Activated CD8-positive, alpha-beta memory T cell treated with anti-CD3 and anti-CD28 coated beads for 1 hour (primary cell): ENCODE measurements at regions not wholly inside any gene's neighbourhood (a gene's known extent, or its start where the extent isn't known, plus 50 kb on each side); places are given as distances from the start of the nearest gene placed in this dataset.

ENCODE experiments used
- DNase-seq, 2 donors: peaks; one replicate each; pipeline ENCODE4 v3.0.0-alpha.2; 2020; ENCODE audit warnings: low read depth in 1 of 2; ENCODE audit errors: extremely low read depth in 1 of 2

- DNase-seq: no peak
These were observed 466.2 kb downstream of the ENC1 start for GRCh38 chr5:74174366-74174765.

- no peak for DNase-seq
These were observed 466.9 kb downstream of the ENC1 start for GRCh38 chr5:74173665-74174064.

DNA sequence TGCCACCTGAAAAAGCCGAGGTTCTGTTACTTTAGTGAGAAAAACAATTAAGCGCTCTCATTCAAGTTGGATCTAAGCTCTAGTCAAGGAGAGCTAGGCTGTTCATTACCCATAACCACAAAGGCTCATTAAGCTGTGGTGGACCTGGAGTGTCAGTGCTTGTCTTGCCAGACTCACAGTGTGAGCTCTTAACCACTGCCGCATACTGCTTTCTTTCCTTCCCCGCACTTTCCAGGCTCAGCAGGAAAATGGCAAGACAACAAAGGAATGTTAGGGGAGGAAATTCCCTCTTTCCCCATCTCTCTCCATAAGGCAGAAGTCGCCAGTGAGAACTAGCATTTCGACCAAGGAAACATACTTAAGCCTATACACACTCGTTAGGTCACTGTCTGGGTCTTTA lies 467.3 kb downstream of the ENC1 start:
- DNase-seq: no peak

DNA sequence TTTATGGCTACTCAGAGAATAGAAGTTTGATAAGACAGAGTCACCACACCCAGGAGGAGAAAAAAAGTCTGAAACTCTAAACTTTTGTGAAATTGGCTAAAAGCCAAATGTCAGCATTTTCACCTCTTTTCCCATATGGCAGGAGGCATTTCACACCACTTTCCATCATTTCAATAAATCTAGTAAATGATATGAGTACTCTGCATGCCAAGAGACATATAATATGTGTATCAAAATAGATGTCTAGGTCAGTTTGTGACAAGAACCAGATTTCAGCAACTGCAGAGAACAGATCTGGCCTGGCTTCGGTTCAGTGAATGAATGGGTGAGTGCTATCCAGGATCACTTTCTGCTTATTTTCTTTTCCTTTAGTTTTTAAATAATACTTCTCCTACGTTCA lies 470.8 kb downstream of the ENC1 start:
- no peak for DNase-seq

GRCh38 chr5:74167930-74168315 lies 472.6 kb downstream of the ENC1 start:
- no peak for DNase-seq

DNA sequence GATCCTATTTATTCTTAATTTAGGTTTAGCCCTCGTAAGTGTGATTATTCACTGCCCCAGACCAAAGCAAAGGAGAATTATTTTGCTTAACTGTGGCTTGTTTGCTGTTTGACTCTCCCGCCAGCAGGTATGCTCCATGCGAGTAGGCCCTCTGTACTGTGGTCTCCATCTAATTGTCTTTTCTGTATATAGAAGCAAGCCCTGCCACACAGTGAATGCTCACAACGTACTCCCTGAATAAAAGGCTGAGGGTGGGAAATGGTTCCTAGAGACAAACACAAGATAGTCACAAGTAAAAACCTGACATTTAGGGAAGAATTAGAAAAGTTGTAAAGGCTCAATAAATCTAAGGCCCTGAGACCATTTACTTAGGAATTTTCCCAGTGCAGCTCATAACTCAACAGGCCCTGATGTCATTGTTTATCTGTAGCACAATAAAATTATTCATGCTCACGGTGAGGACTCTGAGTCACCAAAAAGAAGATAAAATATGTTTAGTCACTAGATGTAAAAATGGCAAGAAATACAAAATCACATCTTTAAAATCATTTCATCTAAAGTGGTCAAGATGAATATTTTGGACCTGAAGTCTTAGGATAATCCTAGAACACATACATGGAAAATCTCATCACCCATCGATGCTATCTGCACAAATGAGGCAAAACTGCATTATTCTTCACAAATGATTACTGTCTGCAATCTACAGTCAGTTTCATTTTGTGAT lies 473.2 kb downstream of the ENC1 start:
- DNase-seq: no peak

DNA sequence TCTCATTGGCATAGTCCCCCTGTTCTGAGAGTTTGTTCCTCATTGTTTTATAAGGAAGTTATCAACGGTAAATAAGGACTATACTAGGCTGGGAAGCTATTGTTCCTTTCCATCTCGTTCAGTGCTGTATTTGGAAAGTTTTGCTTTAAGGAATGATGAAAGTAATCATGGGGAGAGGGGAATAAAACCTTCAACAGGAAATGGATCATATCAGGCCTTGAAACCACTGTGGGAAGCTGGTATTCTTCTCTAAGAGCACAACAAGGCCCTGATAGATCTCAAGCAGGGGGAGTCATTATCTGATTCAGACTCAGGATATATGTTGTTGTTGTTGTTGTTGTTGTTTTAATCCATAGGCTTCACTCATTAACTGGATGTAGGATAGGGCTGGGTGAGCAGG lies 474.5 kb downstream of the ENC1 start:
- DNase-seq: no peak

DNA sequence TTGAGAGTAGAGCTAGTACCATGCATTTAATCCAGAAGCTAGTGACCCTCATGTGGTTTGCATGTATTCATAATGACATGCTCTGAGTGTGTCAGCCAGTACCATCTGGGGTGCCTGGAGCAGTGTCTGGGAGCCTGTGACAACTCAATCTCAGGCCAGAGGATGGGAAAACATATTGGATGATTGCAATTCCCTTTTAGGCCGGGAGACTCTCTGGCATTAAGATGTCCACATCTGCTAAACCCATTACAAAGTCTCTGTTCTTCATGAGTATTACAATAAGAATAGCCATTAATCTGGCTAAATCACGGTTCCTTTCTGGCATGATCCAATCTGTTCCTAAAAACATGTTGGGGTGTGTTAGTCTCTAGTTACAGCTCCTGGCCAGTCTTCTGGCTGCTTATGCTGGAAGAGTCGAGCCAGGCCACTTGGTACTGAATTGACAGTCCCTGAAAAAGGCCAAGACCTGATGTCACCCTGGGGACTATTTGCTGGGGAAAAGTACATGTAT lies 475.7 kb downstream of the ENC1 start:
- DNase-seq: no peak

DNA sequence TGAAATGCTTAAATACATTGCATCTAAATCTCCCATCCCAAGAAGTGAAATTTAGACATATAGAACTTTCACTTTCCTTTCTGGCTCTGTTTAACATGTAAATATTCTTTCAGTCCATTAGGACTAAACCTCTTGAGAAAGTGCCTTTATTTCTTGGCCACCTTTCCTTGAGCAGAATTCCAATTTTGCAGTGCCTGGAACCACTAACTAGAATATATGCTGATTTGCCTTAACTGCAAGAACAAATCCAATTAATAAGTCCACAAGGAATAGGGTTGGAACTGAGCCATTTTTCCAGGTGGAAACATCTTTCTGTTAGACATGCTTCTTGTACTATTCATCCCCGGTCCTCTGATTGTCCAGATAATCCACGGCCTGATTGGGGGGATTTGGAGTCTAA lies 478.0 kb downstream of the ENC1 start:
- DNase-seq: no peak

DNA sequence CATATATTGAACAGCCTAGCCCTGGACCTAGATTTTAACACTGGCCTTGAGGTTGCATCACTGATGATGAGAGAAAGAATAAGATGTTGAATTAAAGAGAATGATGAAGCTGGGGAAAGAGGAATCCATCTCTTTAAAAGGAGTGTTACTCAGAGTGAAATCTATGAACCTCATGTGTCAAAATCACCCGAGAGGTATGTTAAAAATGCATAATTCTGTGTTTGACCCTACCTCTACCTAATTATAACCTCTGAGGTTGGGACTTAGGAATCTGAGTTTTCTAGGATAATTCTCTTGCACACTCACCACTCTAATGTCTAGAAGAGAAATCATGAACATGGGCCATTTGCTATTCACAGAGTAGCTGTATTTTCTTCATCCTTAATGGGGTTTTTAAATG lies 479.4 kb downstream of the ENC1 start:
- no peak for DNase-seq

DNA sequence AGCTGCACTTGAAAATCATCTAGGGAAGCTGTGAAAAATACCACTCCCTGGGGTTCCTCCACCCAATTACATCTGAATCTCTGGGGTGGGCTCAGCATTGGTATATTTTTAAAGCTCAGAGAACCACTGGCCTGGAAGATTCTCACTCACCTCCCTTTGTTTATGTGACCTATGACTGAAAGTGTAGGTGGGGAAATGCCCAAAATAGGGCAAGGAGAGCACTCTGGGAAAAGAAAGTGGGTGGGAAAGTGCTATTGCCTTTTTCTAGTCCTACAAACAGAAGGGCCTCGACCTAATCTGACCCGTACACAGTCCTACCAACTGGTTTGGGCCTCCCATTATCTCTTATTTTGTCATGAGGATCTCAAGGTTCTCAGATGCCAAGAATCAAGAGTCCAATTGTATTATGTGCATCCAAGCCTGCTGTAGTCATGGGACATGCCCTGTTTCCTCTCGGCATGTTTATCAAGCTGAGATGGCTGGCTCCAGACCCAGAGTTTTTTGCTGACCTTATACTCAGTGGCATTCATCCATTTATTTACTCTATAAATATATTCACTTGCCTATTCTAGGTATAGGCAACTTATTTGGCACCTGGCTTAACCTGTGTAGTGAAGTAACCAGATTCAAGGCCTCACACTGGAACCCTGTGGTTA lies 483.7 kb downstream of the ENC1 start:
- no peak for DNase-seq

DNA sequence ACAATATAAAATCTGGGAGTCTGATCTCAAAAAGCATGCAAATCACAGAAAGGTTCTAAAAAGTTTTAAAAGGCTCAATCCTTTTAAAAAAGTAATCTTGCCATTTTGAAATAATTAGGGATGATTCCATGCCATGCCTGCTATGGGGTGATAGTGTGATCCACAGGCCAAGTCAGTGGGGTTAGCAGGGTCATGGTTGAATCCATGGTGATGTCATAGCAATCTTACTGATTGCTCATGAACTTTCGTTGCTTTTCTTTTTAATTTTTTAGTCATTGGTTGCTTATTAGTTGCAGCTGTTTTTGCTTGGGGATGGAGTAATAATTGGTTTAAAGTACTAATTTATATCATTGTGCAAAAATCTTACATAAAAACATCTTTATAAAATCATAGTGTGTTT lies 485.0 kb downstream of the ENC1 start:
- DNase-seq: no peak

DNA sequence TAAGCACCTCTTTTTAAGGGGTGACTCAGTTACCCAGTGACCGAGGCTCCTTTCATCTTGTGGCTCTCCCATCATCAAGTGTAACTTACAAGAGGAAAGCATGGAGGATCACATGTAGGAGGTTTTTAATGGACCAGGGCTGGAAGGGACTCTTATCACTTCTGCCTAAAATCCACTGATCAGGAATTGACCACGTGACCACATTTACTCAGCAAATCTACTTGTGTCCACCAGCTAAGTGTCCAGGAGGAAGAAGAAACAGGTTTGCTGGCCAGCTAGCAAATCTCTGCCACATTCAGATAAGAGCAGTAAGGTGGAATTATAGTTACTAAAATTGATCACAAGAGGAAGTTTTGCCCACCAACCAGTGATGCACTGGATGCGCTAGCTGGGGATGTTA lies 486.0 kb downstream of the ENC1 start:
- no peak for DNase-seq

DNA sequence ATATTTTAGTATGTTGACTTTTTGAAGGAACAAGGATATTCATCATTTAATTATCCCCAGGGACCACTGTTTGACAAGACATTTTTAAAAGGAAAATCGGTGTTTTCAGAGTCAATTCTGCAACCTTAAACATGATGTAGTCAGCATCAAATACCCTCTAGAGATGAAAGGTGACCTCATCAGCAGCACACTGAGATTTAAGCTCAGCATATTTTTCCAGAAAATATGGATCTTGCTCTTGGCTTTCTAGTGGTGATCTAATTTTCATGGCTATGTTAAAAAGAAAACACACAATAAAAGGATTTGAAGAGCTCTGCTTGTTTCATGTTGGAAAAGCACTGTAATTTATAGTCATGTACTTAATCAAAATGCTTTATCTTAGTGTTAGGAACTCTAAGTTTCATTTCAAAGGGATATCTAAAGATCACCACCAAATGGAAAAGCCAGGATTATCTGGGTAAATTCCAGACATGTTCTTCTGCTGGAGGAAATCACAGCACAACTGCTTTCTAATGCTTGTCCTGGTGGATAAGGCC lies 487.2 kb downstream of the ENC1 start:
- no peak for DNase-seq

GRCh38 chr5:74152625-74153254 lies 487.8 kb downstream of the ENC1 start:
- DNase-seq: no peak

DNA sequence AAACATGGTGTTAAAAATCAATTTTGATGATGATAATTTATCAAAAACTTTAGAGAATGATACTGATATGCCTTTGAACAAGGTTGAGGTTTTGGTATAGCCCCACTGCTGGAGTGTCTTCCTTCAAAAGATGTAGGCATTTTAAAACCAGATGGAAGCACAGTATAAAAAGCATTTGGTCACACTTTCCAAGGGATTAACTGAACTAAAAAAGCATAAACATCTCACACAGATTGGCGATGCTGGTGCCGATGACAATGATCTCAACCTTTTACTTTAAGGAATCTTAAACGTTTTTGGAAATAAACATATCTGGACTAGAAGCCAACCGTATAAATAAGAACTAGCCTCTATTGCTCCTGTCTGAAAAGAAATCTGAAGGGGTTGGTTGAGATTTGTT lies 488.4 kb downstream of the ENC1 start:
- no peak for DNase-seq

DNA sequence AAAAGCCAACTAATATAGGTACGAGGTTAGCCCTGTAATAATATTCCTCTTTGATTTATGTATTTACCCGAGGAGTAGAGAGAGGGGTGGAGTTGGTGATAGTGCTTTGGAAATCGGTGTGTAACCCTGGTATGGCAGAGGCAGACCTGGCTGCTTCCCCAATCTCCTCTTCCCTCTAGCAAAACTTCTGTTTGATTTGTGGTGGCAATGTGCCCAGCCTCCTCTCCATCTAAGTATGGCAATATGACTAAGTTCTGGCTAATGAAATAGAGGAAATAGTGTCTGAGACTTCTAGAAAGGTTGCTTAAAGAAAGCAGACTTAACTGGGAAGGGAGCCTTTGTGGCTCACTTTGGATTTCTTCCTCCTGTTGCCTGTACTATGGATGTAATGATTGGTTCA lies 491.1 kb downstream of the ENC1 start:
- DNase-seq: no peak

DNA sequence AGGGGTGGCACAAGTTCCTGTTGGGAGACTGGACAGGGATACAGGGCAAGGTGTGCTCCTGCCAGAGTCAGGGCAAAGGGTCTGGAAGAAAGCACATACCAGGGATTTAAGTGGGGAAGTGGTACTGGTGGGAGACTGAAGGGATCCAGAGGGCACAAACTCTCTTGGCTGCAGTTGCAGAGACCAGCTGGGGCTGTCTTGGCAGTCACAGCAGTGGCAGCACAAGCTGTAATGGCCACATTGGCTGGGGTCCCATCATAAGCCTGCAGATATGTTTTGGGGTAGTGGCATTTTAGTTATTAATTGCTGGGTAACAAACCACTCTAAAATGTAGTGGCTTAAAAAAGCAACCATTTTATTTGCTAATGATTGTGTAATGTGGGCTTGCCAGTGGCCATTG lies 492.2 kb downstream of the ENC1 start:
- no peak for DNase-seq

DNA sequence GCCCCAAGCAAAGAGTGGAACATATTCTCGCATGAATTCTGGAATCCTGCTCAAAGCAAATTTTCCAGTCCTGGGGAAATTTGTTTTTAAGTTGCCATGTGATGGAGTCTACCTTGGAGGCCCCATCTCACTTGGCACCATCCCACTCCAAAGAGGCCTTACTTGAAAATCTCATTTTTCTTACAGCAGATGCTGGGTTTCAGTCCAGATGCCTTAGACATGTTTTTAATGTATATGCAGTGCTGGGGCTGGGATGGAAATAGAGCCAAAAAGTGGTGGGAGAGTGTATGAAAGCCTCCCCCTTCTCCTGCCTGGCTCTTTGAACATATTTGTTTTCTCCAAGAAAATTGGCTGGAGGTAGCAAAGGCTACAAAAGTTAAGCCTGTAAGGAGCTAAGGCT lies 493.7 kb downstream of the ENC1 start:
- DNase-seq: no peak

DNA sequence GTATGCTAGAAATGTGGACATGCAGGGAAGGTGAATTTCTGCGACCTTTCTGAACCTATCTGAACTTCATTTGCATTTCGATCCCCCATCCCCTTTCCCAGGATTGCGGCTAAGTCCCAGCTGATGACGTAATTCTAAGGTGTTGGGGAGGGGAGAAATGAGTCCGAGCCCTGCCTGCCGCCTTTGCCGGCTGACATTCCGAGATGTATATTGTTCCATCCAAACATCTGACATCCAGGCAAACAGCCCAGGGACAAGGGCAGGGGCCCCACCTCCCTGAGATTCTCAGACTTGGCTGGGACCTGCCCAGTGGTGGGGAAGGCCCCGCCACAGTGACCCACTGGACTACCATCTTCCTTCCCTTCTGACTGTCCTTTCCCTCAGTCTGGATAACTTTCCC lies 494.6 kb downstream of the ENC1 start:
- no peak for DNase-seq

DNA sequence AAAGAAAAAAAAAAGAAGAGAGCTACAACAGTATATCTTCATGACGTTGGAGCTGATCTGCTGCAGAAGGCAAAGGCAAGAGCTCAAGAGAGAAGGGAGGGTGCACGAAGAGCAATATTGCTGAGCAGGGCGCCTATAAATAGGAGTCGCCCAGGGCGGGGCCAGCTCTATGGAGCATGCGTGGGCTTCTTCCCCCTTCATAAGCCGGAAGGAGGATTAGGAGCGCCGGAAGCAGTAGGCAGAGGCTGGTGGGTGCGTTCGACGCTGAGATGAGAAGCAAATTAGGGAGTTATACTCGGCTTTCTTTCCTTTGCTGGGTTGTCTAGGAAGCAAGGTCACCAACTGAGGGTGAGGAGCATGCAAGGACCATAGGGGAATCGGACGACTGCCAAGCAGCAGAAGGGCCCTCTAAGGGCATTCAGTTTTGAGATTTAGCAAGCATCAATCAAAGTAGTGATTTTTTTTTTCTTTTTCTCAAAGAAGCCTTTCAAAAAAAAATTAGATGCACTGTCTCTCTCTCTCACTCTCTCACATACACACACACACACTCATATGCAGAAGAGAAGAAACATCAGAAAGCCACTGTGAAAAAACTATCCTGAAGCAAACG lies 496.7 kb downstream of the ENC1 start:
- no peak for DNase-seq

GRCh38 chr5:74143151-74143550 lies 497.4 kb downstream of the ENC1 start:
- no peak for DNase-seq
